BJ (cell line): ENCODE measurements at regions not wholly inside any gene's neighbourhood (a gene's known extent, or its start where the extent isn't known, plus 50 kb on each side); places are given as distances from the start of the nearest gene placed in this dataset.

Source experiments
- CTCF ChIA-PET: fragments of 350-600 bp; formaldehyde crosslinking; extraction: SDS; loops from one replicate; lab custom pipeline; 2021; ENCODE audit warnings: antibody characterized with exemption, inconsistent platforms; lab: Yijun Ruan, JAX
- POLR2A ChIA-PET: fragments of 300-600 bp; sonication (Branson Sonifier 250); formaldehyde crosslinking; extraction: SDS; loops from one replicate; lab custom pipeline; 2021; ENCODE audit warnings: antibody characterized with exemption; lab: Charles Lee
- DNase-seq: peaks from one replicate; pipeline ENCODE4 v3.0.0-alpha.2; 2011; ENCODE audit warnings: low read depth
- H3K27me3 ChIP-seq: 2 replicates; pipeline ENCODE4 v1.6.0; 2011; ENCODE audit warnings: low read length; ENCODE audit not compliant: control insufficient read depth, insufficient read depth
- H3K36me3 ChIP-seq: 2 replicates; pipeline ENCODE4 v1.5.1; 2011; ENCODE audit warnings: low read length; ENCODE audit not compliant: control insufficient read depth, insufficient read depth
- H3K4me3 ChIP-seq: 2 replicates; pipeline ENCODE4 v1.5.1; 2011; ENCODE audit warnings: low read depth, mild to moderate bottlenecking, control low read depth, low read length
- TF ChIP-seq, protein P1 (sequence below): IDR thresholded peaks from 2 replicates; pipeline ENCODE4 v1.5.1; 2011; ENCODE audit warnings: low read depth, mild to moderate bottlenecking, control low read depth, inconsistent platforms, low read length, moderate library complexity; ENCODE audit not compliant: insufficient read depth

DNA sequence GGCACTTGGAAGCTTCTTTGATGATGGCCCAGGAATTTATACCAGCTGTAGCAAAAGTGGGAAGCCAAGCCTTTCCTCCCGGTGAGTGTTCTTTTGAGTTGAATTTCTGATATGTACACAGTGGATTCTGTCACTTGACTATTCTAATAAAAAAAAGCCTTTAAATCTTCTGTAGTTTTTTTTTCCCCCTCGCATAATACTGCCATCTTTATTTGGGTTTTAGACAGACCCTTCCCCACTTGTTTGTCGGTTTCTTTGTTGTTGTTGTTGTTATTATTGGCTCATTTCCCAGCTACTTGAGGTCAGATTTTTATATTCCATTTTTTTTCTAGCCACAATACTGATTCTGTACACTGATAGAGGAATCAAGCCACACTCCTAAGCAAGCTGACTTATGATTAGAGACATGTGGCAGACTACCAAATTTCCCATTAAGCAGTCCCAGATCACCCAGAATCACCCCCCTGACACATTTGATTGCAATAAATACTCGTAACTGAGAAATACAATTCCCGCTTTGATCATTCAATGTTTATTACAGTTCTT, 122.4 kb upstream of the IL12A start:
- TF ChIP-seq, protein P1, sequence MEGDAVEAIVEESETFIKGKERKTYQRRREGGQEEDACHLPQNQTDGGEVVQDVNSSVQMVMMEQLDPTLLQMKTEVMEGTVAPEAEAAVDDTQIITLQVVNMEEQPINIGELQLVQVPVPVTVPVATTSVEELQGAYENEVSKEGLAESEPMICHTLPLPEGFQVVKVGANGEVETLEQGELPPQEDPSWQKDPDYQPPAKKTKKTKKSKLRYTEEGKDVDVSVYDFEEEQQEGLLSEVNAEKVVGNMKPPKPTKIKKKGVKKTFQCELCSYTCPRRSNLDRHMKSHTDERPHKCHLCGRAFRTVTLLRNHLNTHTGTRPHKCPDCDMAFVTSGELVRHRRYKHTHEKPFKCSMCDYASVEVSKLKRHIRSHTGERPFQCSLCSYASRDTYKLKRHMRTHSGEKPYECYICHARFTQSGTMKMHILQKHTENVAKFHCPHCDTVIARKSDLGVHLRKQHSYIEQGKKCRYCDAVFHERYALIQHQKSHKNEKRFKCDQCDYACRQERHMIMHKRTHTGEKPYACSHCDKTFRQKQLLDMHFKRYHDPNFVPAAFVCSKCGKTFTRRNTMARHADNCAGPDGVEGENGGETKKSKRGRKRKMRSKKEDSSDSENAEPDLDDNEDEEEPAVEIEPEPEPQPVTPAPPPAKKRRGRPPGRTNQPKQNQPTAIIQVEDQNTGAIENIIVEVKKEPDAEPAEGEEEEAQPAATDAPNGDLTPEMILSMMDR: no peak
- POLR2A ChIA-PET: interaction anchor here (0.6 kb wide), 1 partner anchor 493 kb away, joined by 3 read pairs; no protein-coding TSS in a partner anchor

GRCh38 chr3:159867372-159867771, 121.3 kb upstream of the IL12A start:
- no peaks in the 10 kb centered on the region for H3K27me3 ChIP-seq
- POLR2A ChIA-PET: no interaction called here
- CTCF ChIA-PET: interaction anchor here (0.6 to 1.8 kb wide), 3 partner anchors 15 to 135 kb away, joined by 3 to 6 read pairs (median 3); no protein-coding TSS in a partner anchor
- no peak for DNase-seq
- 0 out of 2 replicates have a peak, but pooled peaks cover 1% of the 10 kb centered on the region for H3K36me3 ChIP-seq
- no peak overlapping the region for H3K4me3 ChIP-seq
- TF ChIP-seq, protein P1: no peak

More for the DNA sequence above, 122.4 kb upstream of the IL12A start:
- Histone ChIP-seq H3K27me3 (no peaks in the 10 kb centered on the region), H3K36me3 (0 out of 2 replicates have a peak, but pooled peaks cover 1% of the 10 kb centered on the region), H3K4me3 (no peak overlapping the region)
- CTCF ChIA-PET: interaction anchor here (0.6 to 2.1 kb wide), 9 partner anchors 9 to 1071 kb away, joined by 3 to 7 read pairs (median 3); no protein-coding TSS in a partner anchor
- no peak for DNase-seq

GRCh38 chr3:159870723-159871122, 117.9 kb upstream of the IL12A start:
- ChIA-PET CTCF (no interaction called here), POLR2A (no interaction called here)
- no peak for DNase-seq
- H3K36me3 ChIP-seq: 0 out of 2 replicates have a peak, but pooled peaks cover 1% of the 10 kb centered on the region
- no peak overlapping the region for H3K4me3 ChIP-seq
- TF ChIP-seq, protein P1: no peak
- no peaks in the 10 kb centered on the region for H3K27me3 ChIP-seq

DNA sequence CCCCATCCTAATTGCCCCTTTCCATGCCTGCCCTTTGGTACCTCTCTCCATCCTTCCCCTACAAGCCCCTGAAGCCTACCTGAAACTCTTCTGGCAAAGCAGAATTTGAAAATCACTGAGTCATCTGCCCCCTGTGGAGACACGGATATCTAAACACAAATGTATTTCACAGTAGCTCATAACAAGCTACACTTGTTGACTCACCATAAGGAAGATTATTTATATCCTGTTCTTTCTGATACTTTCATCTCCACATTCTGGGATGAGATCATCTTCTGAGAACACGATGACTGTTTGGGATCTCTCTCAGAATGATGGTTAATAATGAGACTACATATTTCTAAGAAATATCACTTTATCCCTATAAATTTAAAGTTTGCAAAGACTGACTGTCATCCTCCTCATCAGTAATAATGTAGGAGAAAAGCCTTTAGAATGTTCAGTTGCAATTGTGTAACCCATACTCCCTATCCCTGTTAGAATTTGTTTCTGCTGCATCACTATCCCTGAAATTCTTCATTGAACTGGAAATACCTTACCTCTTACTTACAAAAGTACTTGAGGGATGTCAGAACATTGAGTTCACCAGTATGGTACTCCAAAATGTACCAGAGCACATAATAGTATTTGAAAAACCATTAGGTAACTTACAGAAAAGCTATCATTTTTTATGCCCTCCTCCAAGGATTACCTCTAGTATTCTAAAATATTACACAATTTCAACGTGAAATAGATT, 116.1 kb upstream of the IL12A start:
- POLR2A ChIA-PET: interaction anchor here (0.5 to 0.6 kb wide), 2 partner anchors 56 to 99 kb away, joined by 6 to 9 read pairs; no protein-coding TSS in a partner anchor
- H3K4me3 ChIP-seq: no peak overlapping the region
- no peaks in the 10 kb centered on the region for H3K27me3 ChIP-seq
- CTCF ChIA-PET: interaction anchor here (0.6 to 2.9 kb wide), 7 partner anchors 9 to 134 kb away, joined by 3 to 12 read pairs (median 4); no protein-coding TSS in a partner anchor
- DNase-seq: peak; percentile 55
- TF ChIP-seq, protein P1: peak; percentile 33; the same call in 1 of the 2 replicates
- H3K36me3 ChIP-seq: no peaks in the 10 kb centered on the region; the same call in 1 of the 2 replicates

- H3K27me3 ChIP-seq: no peaks in the 10 kb centered on the region
- no peaks in the 10 kb centered on the region; the same call in 1 of the 2 replicates for H3K36me3 ChIP-seq
- CTCF ChIA-PET: interaction anchor here (0.9 to 4.7 kb wide), 4 partner anchors 10 to 131 kb away, joined by 4 to 25 read pairs (median 4); no protein-coding TSS in a partner anchor
- POLR2A ChIA-PET: interaction anchor here (0.6 kb wide), 1 partner anchor 456 kb away, joined by 3 read pairs; no protein-coding TSS in a partner anchor
- TF ChIP-seq, protein P1: no peak
- no peak overlapping the region for H3K4me3 ChIP-seq
- DNase-seq: no peak
These were observed 113.5 kb upstream of the IL12A start for GRCh38 chr3:159875116-159875515.
